Chondrocyte (in vitro differentiated cells): ENCODE measurements at regions not wholly inside any gene's neighbourhood (a gene's known extent, or its start where the extent isn't known, plus 50 kb on each side); places are given as distances from the start of the nearest gene placed in this dataset.

ENCODE experiments used
- DNase-seq: peaks from one replicate; pipeline ENCODE4 v3.0.0; 2021; ENCODE audit warnings: mixed read lengths, low spot score
- H3K27ac Mint-ChIP-seq: one replicate; pipeline ENCODE4 v1.8.0; 2021; ENCODE audit warnings: mild to moderate bottlenecking, moderate library complexity, mixed read lengths; ENCODE audit not compliant: unreplicated experiment
- H3K27me3 Mint-ChIP-seq: 2 replicates; pipeline ENCODE4 v1.8.0; 2021; ENCODE audit warnings: low read depth, mixed read lengths
- H3K36me3 Mint-ChIP-seq: 2 replicates; pipeline ENCODE4 v1.8.0; 2021; ENCODE audit warnings: low read depth, mixed read lengths
- H3K4me1 Mint-ChIP-seq: 2 replicates; pipeline ENCODE4 v1.8.0; 2021; ENCODE audit warnings: low read depth, mild to moderate bottlenecking, mixed read lengths
- H3K4me3 Mint-ChIP-seq: one replicate; pipeline ENCODE4 v1.8.0; 2021; ENCODE audit warnings: mild to moderate bottlenecking, moderate library complexity, mixed read lengths; ENCODE audit not compliant: unreplicated experiment
- H3K9me3 Mint-ChIP-seq: 2 replicates; pipeline ENCODE4 v1.8.0; 2021; ENCODE audit warnings: low read depth, mixed read lengths
- CTCF ChIP-seq: fragments of 200-600 bp; sonication (generic); IDR thresholded peaks from 2 replicates; pipeline ENCODE4 v1.5.0; 2021; ENCODE audit warnings: antibody characterized with exemption, mild to moderate bottlenecking, moderate library complexity

DNA sequence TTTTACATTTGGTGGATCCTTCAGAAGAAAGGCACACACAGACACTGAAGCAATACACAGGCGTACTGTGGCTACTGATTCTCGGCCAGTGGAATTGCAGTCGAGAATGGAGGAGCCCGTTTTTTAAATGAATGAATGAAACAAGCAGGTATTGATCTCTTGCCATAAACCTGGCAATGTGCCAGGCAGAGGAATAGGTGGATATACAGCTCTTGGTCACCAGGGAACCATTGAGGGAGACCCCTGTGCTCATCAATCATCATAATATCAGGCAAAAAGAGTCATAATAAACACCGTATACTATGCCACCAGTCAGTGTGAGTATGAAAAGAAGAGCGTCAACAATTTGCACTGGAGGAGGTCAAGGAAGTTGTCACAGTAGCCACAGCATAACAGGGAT lies 140.3 kb upstream of the FOXF1 start:
- H3K27ac Mint-ChIP-seq: no peak overlapping the region
- H3K4me3 Mint-ChIP-seq: no peak overlapping the region
- peaks cover 9% of the 10 kb centered on the region for H3K9me3 Mint-ChIP-seq
- no peak for TF ChIP-seq CTCF
- no peaks in the 10 kb centered on the region for H3K36me3 Mint-ChIP-seq
- peaks cover 36% of the 10 kb centered on the region for H3K27me3 Mint-ChIP-seq
- DNase-seq: no peak
- H3K4me1 Mint-ChIP-seq: no peaks in the 10 kb centered on the region

GRCh38 chr16:86371083-86371803 lies 139.1 kb upstream of the FOXF1 start:
- no peak for TF ChIP-seq CTCF
- Mint-ChIP-seq H3K27me3 (peaks cover 40% of the 10 kb centered on the region), H3K36me3 (no peaks in the 10 kb centered on the region)

GRCh38 chr16:86372193-86372592 lies 138.1 kb upstream of the FOXF1 start:
- Mint-ChIP-seq H3K27me3 (peaks cover 38% of the 10 kb centered on the region), H3K27ac (no peak overlapping the region), H3K4me3 (no peak overlapping the region), H3K4me1 (no peaks in the 10 kb centered on the region), H3K9me3 (peaks cover 13% of the 10 kb centered on the region), H3K36me3 (no peaks in the 10 kb centered on the region)
- TF ChIP-seq CTCF: no peak
- no peak for DNase-seq

More at GRCh38 chr16:86371083-86371803, 139.1 kb upstream of the FOXF1 start:
- Mint-ChIP-seq H3K4me1 (no peaks in the 10 kb centered on the region), H3K27ac (no peak overlapping the region), H3K9me3 (peaks cover 13% of the 10 kb centered on the region), H3K4me3 (no peak overlapping the region)
- no peak for DNase-seq

GRCh38 chr16:86373276-86373901 lies 136.9 kb upstream of the FOXF1 start:
- H3K27ac Mint-ChIP-seq: no peak overlapping the region
- H3K4me1 Mint-ChIP-seq: no peaks in the 10 kb centered on the region

More at GRCh38 chr16:86373276-86373901, 136.9 kb upstream of the FOXF1 start:
- TF ChIP-seq CTCF: no peak
- DNase-seq: no peak
- peaks cover 37% of the 10 kb centered on the region for H3K27me3 Mint-ChIP-seq
- no peak overlapping the region for H3K4me3 Mint-ChIP-seq
- peaks cover 13% of the 10 kb centered on the region for H3K9me3 Mint-ChIP-seq
- H3K36me3 Mint-ChIP-seq: no peaks in the 10 kb centered on the region
